ENCODE measurements at regions not wholly inside any gene's neighbourhood (a gene's known extent, or its start where the extent isn't known, plus 50 kb on each side); places are given as distances from the start of the nearest gene placed in this dataset.

GRCh38 chr3:1693145-1693544, 405.5 kb upstream of the CNTN4 start:
- ChIA-PET POLR2A (ENCODE audit: partially characterized antibody) (no interaction called here), CTCF (ENCODE audit: partially characterized antibody) (no interaction called here)
- no peaks in the 10 kb centered on the region for H3K27me3 ChIP-seq (ENCODE audit: insufficient read depth, low read length)
- no peaks in the 10 kb centered on the region for H3K36me3 ChIP-seq (ENCODE audit: insufficient read depth, low read length)
- no peak overlapping the region for H3K27ac ChIP-seq (ENCODE audit: low read depth, low read length)
- H3K4me3 ChIP-seq (ENCODE audit: low read length in 2 of 2), result no peak overlapping the region
- H3K4me3 Mint-ChIP-seq, result no peak overlapping the region
- DNase-seq, result no peak
- no peaks in the 10 kb centered on the region for H3K36me3 Mint-ChIP-seq
- H3K9me3 Mint-ChIP-seq, result peaks cover 0 to 6% (median 1%) of the 10 kb centered on the region in 8 donors
- H3K27me3 Mint-ChIP-seq, result no peaks in the 10 kb centered on the region
- intact Hi-C loops (cut with micrococcal nuclease), result no loop called here
- no peaks in the 10 kb centered on the region for H3K9me3 ChIP-seq (ENCODE audit: control insufficient read depth in 1 of 2, low read length in 2 of 2)
- H3K4me1 Mint-ChIP-seq, result no peaks in the 10 kb centered on the region
- H3K4me1 ChIP-seq (ENCODE audit: insufficient read depth, low read length), result no peaks in the 10 kb centered on the region
- no peak overlapping the region for H3K27ac Mint-ChIP-seq

GRCh38 chr3:1696669-1697275, 401.9 kb upstream of the CNTN4 start:
- Histone ChIP-seq H3K36me3 (ENCODE audit: insufficient read depth, low read length) (no peaks in the 10 kb centered on the region), H3K9me3 (ENCODE audit: control insufficient read depth in 1 of 2, low read length in 2 of 2) (peaks cover 0 to 3% of the 10 kb centered on the region in 2 donors), H3K4me3 (ENCODE audit: low read length in 2 of 2) (no peak overlapping the region), H3K27me3 (ENCODE audit: insufficient read depth, low read length) (no peaks in the 10 kb centered on the region), H3K4me1 (ENCODE audit: insufficient read depth, low read length) (no peaks in the 10 kb centered on the region), H3K27ac (ENCODE audit: low read depth, low read length) (no peak overlapping the region)
- H3K4me3 Mint-ChIP-seq, result no peak overlapping the region
- H3K9me3 Mint-ChIP-seq, result peaks cover 0 to 6% (median 3%) of the 10 kb centered on the region in 8 donors
- no peak for DNase-seq
- POLR2A ChIA-PET (ENCODE audit: partially characterized antibody), result no interaction called here
- intact Hi-C loops (cut with micrococcal nuclease), result no loop called here
- no peaks in the 10 kb centered on the region for H3K36me3 Mint-ChIP-seq
- peak overlapping the region in 1 of 7 donors; percentile 20 for H3K27ac Mint-ChIP-seq
- H3K27me3 Mint-ChIP-seq, result no peaks in the 10 kb centered on the region
- CTCF ChIA-PET (ENCODE audit: partially characterized antibody), result no interaction called here
- H3K4me1 Mint-ChIP-seq, result no peaks in the 10 kb centered on the region

- POLR2A ChIA-PET (ENCODE audit: partially characterized antibody), result no interaction called here
- no peak overlapping the region for H3K4me3 Mint-ChIP-seq
These were observed 399.2 kb upstream of the CNTN4 start for GRCh38 chr3:1699361-1699920.

GRCh38 chr3:1700650-1701049, 398.0 kb upstream of the CNTN4 start:
- no peaks in the 10 kb centered on the region for H3K4me1 ChIP-seq (ENCODE audit: insufficient read depth, low read length)
- ChIA-PET POLR2A (ENCODE audit: partially characterized antibody) (no interaction called here), CTCF (ENCODE audit: partially characterized antibody) (no interaction called here)
- no peak overlapping the region for H3K4me3 ChIP-seq (ENCODE audit: low read length in 2 of 2)
- no peaks in the 10 kb centered on the region for H3K27me3 ChIP-seq (ENCODE audit: insufficient read depth, low read length)
- intact Hi-C loops (cut with micrococcal nuclease), result no loop called here
- Mint-ChIP-seq H3K9me3 (peaks cover 0 to 10% (median 2%) of the 10 kb centered on the region in 8 donors), H3K4me1 (no peaks in the 10 kb centered on the region), H3K27me3 (no peaks in the 10 kb centered on the region), H3K36me3 (no peaks in the 10 kb centered on the region), H3K27ac (no peak overlapping the region), H3K4me3 (no peak overlapping the region)
- no peaks in the 10 kb centered on the region for H3K36me3 ChIP-seq (ENCODE audit: insufficient read depth, low read length)
- H3K9me3 ChIP-seq (ENCODE audit: control insufficient read depth in 1 of 2, low read length in 2 of 2), result peaks cover 0 to 3% of the 10 kb centered on the region in 2 donors
- no peak overlapping the region for H3K27ac ChIP-seq (ENCODE audit: low read depth, low read length)
- no peak for DNase-seq

More at GRCh38 chr3:1699361-1699920, 399.2 kb upstream of the CNTN4 start:
- Histone ChIP-seq H3K36me3 (ENCODE audit: insufficient read depth, low read length) (no peaks in the 10 kb centered on the region), H3K9me3 (ENCODE audit: control insufficient read depth in 1 of 2, low read length in 2 of 2) (peaks cover 0 to 3% of the 10 kb centered on the region in 2 donors), H3K27ac (ENCODE audit: low read depth, low read length) (no peak overlapping the region), H3K4me1 (ENCODE audit: insufficient read depth, low read length) (no peaks in the 10 kb centered on the region), H3K27me3 (ENCODE audit: insufficient read depth, low read length) (no peaks in the 10 kb centered on the region), H3K4me3 (ENCODE audit: low read length in 2 of 2) (no peak overlapping the region)
- H3K9me3 Mint-ChIP-seq, result peaks cover 0 to 6% (median 1%) of the 10 kb centered on the region in 8 donors
- DNase-seq, result no peak
- no peaks in the 10 kb centered on the region for H3K36me3 Mint-ChIP-seq
- intact Hi-C loops (cut with micrococcal nuclease), result no loop called here
- H3K27me3 Mint-ChIP-seq, result no peaks in the 10 kb centered on the region
- CTCF ChIA-PET (ENCODE audit: partially characterized antibody), result no interaction called here
- H3K27ac Mint-ChIP-seq, result no peak overlapping the region
- no peaks in the 10 kb centered on the region for H3K4me1 Mint-ChIP-seq

GRCh38 chr3:1703169-1703568, 395.5 kb upstream of the CNTN4 start:
- H3K27ac Mint-ChIP-seq, result no peak overlapping the region
- intact Hi-C loops (cut with micrococcal nuclease), result no loop called here
- POLR2A ChIA-PET (ENCODE audit: partially characterized antibody), result no interaction called here

GRCh38 chr3:1710663-1711062, 388.0 kb upstream of the CNTN4 start:
- H3K27ac Mint-ChIP-seq, result no peak overlapping the region

More at GRCh38 chr3:1703169-1703568, 395.5 kb upstream of the CNTN4 start:
- Histone ChIP-seq H3K27me3 (ENCODE audit: insufficient read depth, low read length) (no peaks in the 10 kb centered on the region), H3K4me1 (ENCODE audit: insufficient read depth, low read length) (no peaks in the 10 kb centered on the region), H3K9me3 (ENCODE audit: control insufficient read depth in 1 of 2, low read length in 2 of 2) (peaks cover 0 to 3% of the 10 kb centered on the region in 2 donors), H3K36me3 (ENCODE audit: insufficient read depth, low read length) (no peaks in the 10 kb centered on the region), H3K27ac (ENCODE audit: low read depth, low read length) (no peak overlapping the region), H3K4me3 (ENCODE audit: low read length in 2 of 2) (no peak overlapping the region)
- Mint-ChIP-seq H3K27me3 (no peaks in the 10 kb centered on the region), H3K4me3 (no peak overlapping the region), H3K4me1 (no peaks in the 10 kb centered on the region), H3K9me3 (peaks cover 0 to 14% (median 3%) of the 10 kb centered on the region in 8 donors), H3K36me3 (no peaks in the 10 kb centered on the region)
- CTCF ChIA-PET (ENCODE audit: partially characterized antibody), result no interaction called here
- no peak for DNase-seq

GRCh38 chr3:1717524-1717923, 381.1 kb upstream of the CNTN4 start:
- no peak overlapping the region for H3K4me3 Mint-ChIP-seq
- no peak overlapping the region for H3K4me3 ChIP-seq (ENCODE audit: low read length in 2 of 2)
- intact Hi-C loops (cut with micrococcal nuclease), result no loop called here
- no peaks in the 10 kb centered on the region for H3K4me1 Mint-ChIP-seq
- no peaks in the 10 kb centered on the region for H3K27me3 ChIP-seq (ENCODE audit: insufficient read depth, low read length)
- ChIA-PET CTCF (ENCODE audit: partially characterized antibody) (no interaction called here), POLR2A (ENCODE audit: partially characterized antibody) (no interaction called here)
- H3K9me3 Mint-ChIP-seq, result peaks cover 0 to 5% (median 2%) of the 10 kb centered on the region in 8 donors
- H3K36me3 Mint-ChIP-seq, result no peaks in the 10 kb centered on the region
- no peak overlapping the region for H3K27ac Mint-ChIP-seq
- no peaks in the 10 kb centered on the region for H3K27me3 Mint-ChIP-seq
- no peaks in the 10 kb centered on the region for H3K36me3 ChIP-seq (ENCODE audit: insufficient read depth, low read length)
- DNase-seq, result no peak
- H3K4me1 ChIP-seq (ENCODE audit: insufficient read depth, low read length), result no peaks in the 10 kb centered on the region
- H3K27ac ChIP-seq (ENCODE audit: low read depth, low read length), result no peak overlapping the region
- H3K9me3 ChIP-seq (ENCODE audit: control insufficient read depth in 1 of 2, low read length in 2 of 2), result no peaks in the 10 kb centered on the region

More at GRCh38 chr3:1710663-1711062, 388.0 kb upstream of the CNTN4 start:
- no peak overlapping the region for H3K4me3 Mint-ChIP-seq
- no peak for DNase-seq
- H3K4me3 ChIP-seq (ENCODE audit: low read length in 2 of 2), result no peak overlapping the region
- H3K27me3 Mint-ChIP-seq, result no peaks in the 10 kb centered on the region
- intact Hi-C loops (cut with micrococcal nuclease), result no loop called here
- H3K9me3 ChIP-seq (ENCODE audit: control insufficient read depth in 1 of 2, low read length in 2 of 2), result no peaks in the 10 kb centered on the region
- no peaks in the 10 kb centered on the region for H3K4me1 ChIP-seq (ENCODE audit: insufficient read depth, low read length)
- H3K4me1 Mint-ChIP-seq, result no peaks in the 10 kb centered on the region
- no peaks in the 10 kb centered on the region for H3K36me3 ChIP-seq (ENCODE audit: insufficient read depth, low read length)
- no peaks in the 10 kb centered on the region for H3K27me3 ChIP-seq (ENCODE audit: insufficient read depth, low read length)
- no peak overlapping the region for H3K27ac ChIP-seq (ENCODE audit: low read depth, low read length)
- ChIA-PET CTCF (ENCODE audit: partially characterized antibody) (no interaction called here), POLR2A (ENCODE audit: partially characterized antibody) (no interaction called here)
- H3K9me3 Mint-ChIP-seq, result peaks cover 3 to 13% (median 6%) of the 10 kb centered on the region in 8 donors
- no peaks in the 10 kb centered on the region for H3K36me3 Mint-ChIP-seq
